ENCODE measurements at regions not wholly inside any gene's neighbourhood (a gene's known extent, or its start where the extent isn't known, plus 50 kb on each side); places are given as distances from the start of the nearest gene placed in this dataset.
"Not testable (repeated sequence)": the region's sequence is repeated elsewhere in the genome, so short reads cannot be mapped to it uniquely, and the experiment has no call there.

DNA sequence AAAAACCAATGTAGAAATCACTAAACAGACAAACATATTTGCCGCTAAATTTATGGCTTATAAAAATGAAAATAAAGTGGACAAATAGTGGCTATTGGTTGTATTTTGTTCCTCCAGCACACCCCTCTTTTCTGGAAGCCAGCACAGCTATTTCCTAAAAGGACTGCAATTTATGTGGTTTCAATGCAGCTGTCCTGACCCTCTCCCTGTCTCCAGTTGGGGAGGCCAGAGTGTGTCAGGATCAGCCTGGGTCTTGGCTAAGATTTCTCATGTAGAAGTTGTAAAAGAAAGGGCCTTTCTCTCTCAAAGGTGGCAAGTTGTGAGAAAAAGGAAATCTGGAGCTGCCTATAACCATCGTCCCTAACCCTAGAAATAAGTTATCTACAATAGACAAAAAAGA is 165.6 kb downstream of the ALDH8A1 start:
- DNase-seq (ENCODE audit: low read depth), result no peak

DNA sequence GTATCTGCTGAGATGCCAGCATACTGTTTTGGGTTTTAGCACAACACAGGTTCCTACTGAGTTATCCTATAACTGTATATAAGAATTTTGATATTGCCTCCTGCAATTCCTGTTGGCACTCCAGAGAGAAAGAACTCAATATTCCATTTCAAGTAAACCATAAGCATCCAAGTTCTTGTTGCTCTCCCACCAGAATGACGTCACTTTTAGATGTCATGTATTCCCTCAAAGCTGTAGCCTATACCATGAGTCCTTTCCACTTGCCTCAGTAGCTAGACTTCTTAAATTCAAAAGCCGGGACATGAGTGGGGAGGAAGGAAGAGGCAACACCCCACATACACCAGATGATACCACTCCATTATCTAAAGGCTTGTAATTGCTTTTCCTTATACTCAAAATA is 171.5 kb downstream of the ALDH8A1 start:
- DNase-seq (ENCODE audit: low read depth), result no peak

DNA sequence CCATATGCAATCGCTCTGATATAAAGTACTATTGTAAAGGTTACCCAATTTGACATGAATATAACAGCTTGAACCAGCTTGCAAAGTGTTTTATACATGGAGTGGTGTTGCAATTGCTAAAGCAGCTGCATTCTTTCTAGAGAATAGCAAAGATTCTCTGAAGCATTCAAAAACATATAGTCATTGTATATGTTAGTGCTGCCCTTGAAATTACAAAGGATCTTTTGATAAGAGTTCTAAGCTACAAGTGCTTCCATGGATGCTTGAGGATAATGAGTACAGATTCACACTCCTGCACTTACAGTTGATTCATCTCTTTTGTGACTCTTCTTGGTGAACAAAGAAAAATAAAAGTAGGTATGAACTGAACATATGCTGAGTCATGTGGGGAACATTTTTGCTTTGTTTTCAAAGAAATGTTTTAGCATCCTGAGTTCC is 175.7 kb downstream of the ALDH8A1 start:
- DNase-seq (ENCODE audit: low read depth), result no peak

DNA sequence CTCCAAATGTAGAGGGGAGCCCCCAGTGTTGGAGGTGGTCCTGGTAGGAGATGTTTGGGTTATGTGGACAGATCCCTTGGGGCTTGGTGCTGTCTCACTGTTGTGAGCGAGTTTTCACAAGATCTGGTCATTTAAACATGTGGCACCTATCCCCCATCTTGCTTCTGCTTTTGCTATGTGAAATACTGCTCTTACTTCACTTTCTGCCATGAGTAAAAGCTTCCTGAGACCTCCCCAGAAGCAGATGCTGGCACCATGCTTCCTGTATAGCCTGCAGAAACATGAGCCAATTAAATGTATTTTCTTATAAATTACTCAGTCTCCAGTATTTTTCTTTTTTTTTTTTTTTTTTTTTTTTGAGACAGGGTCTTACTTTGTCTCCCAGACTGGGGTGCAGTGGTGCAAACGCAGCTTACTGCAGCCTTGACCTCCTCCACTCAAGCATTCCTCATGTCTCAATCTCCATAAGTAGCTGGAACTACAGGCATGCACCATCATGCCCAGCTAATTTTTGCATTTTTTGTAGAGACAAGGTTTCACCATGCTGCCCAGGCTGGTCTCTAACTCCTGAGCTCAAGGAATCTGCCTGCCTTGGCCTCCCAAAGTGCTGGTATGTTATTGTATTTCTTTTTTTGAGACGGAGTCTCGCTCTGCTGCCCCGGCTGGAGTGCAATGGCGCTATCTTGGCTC is 177.1 kb downstream of the ALDH8A1 start:
- DNase-seq (ENCODE audit: low read depth), result no peak

DNA sequence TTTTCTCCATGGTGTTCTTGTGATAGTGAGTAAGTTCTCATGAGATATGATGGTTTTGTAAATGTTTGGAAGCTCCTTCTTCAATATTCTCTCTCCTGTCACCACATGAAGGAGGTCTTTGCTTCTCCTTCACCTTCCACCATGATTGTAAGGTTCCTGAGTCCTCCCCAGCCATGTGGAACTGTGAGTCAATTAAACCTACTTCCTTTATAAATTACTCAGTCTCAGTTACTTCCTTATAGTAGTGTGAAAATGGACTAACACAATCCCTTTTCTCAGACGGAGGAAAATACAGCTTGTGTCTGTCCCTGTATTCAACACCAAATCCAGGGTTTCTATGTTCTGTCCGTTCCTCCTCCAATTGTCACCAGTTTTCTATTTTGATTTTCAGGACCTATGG is 181.0 kb downstream of the ALDH8A1 start:
- no peak for DNase-seq (ENCODE audit: low read depth)

DNA sequence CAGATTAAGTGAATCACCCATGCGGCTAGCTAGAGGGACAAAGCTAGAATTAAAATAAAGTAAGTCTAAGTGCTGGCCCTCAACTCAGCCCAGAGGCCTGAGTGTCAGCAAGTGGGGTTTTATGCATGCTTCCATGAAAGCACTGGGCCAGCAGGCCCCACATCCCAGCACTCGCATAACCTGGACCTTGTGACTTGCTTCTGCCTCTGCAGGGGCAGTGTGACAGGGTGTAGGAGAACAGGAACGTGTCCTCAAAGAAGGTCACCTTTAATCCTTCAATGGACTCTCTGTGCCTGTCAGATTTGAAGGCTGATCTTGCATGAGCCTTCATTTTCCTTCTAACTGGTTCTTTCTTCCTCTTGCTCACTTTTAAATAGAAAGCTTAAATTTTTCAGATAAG is 183.4 kb downstream of the ALDH8A1 start:
- no peak for DNase-seq (ENCODE audit: low read depth)

DNA sequence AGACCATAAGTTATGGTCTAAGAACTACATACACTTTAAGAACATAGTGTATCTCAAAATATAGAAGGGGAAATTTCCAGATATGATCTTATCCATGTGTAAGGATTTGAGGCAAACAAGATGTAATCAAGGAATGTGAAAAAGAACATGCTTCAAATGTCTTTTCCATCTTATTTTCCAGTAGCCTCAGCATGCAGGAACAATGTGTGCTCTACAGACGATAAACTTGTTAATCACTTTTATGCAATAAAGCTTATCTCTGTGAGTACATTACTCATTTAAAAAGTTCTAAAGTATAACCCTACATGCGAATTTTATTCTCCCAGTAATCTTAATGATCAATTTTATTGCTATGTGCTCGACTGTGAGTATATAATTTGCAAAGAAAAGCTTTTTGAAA is 185.2 kb downstream of the ALDH8A1 start:
- no peak for DNase-seq (ENCODE audit: low read depth)

DNA sequence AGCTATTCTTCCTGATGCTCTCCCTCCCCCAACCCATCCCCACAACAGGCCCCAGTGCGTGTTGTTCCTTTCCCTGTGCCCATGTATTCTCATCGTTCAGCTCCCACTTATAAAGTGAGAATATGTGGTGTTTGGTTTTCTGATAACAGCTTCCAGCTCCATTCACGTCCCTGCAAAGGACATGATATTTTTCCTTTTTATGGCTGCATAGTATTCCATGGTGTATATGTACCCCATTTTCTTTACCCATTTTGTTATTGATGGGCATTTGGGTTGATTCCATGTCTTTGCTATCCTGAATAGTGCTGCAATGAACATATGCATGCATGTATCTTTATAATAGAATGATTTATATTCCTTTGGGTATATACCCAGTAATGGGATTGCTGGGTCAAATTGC is 186.3 kb downstream of the ALDH8A1 start:
- DNase-seq (ENCODE audit: low read depth), result not testable (repeated sequence)

DNA sequence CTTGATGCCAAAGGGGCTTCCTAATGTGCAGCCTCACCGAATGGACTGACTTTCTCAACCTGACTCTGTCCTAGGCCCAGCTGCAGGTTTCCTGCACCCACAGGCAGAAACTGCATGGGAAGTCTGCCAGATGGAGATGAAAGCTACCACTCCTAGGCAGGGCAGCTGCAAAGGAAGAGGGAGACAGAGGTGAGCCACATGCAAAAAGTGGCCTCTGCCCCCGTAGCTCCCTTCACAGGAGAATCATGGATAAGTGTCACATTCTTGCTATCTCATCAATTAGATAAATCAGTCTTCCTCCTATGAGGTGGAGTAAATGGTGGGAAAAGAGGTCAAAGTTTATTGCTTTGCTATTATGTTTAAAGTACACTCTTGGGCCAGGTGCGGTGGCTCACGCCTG is 191.3 kb downstream of the ALDH8A1 start:
- no peak for DNase-seq (ENCODE audit: low read depth)

DNA sequence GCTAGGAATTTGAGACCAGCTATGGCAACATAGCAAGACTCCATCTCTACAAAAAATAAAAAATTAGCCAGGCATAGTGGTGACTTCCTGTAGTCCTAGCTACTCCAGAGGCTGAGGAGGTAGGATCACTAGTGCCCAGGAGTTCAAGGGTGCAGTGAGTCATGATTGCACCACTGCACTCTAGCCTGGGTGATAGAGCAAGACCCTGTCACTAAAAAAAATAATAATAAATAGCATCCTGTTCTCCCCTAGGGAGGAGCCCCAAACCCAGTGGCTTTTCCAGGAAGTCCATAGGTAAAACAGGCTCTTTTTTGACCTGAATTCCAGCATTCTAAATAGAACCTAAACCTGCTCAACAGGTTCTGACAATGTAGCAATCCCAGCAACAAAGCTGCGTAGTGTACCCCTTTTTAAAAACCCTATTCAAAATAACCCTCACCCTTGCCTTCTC is 192.0 kb downstream of the ALDH8A1 start:
- DNase-seq (ENCODE audit: low read depth), result no peak

DNA sequence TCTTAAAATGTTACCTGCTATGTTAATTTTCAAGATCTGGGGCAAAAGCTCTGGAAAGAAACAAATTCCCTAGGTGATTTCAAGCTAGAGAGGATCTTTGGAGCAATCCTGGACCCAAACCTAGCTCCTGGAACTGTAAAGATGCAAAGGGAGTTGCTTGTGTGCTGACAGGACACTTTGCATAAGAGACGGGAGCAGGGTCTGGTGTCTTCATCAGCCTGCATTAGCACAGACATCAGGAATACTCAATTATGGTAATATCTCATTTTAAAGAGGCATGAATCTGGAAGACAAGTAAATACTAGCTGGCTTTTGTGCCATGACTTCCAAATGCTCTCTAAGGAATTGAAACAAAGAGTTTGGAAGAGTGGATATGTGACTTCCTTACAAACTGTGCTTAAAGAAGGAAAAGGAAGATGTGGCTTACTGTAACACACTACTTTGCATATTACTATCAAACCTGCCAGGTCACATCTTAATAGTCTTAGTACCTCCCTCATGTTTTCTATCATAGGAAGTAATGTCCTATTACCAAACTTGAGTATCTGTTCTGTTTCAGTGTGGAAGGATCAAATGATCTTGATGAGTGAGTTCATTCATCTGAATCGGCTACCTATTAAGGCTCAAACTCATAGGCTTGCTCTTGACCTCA is 193.4 kb downstream of the ALDH8A1 start:
- no peak for DNase-seq (ENCODE audit: low read depth)

DNA sequence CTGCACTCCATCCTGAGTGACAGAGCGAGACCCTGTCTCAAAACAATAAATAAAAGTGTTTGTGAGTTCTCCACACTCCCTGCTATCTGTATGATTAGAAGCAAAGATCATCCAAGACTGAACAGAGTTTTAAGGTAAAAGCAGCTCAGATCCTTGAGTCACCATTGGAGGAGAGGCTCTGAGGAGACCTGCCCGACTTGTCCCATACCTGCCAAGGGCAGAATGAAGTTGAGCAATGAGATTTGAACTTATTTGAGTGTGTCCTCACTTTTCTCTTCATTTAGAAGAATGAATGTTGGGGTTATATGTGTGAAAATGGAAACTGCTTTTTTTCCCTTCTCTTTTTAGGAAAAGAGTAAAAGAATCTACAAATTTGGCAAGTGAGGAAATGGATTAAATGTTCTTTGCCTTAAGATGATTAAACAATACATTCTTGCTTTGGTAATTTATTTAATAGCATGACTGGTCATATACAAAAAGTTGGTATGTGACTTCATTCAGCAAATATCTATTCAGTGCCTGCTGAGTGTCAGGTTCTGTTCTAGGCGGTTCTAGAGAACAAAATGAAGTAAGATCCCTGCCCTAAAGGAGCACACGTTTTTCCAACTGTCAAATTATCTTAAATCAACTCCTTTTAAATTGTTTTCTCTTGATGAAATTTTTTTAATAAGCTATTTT is 195.7 kb downstream of the ALDH8A1 start:
- no peak for DNase-seq (ENCODE audit: low read depth)

DNA sequence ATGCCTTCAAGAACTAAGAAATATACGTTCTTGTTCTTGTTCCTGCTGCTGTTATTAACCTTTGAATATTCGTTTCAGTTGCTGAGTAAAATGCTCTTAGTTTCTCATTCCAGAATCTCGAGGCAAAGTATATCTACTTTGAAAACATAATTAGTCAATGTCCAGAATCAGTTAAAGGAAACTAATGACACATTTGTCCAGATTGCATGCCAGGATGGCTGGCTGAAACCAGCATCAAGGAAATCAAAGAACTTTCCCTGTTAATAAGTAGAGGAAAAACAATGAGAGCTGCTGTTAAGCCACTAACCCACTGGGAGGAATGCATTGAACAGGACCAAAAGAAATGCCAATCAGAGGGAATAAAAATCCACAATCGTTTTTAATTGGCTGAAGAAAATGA is 196.9 kb downstream of the ALDH8A1 start:
- DNase-seq (ENCODE audit: low read depth), result no peak

DNA sequence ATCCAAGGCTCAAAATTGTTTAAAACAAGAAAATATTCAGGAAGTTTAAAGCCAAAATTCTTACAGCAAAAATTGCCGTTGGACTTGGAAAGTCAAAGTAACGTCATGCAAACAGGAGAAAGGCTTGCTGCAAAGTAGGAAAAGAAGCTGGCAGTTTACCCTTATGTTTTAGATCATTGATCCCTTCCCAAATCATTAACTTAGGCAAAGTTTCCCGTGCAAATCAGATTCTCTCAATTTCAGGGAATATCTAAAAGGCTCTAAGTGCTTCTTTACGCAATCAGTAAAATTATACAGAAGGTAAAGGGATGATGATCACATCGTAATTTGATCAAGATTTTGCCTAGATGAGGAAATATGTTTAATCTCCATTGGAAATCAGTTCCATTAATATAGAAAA is 197.5 kb downstream of the ALDH8A1 start:
- no peak for DNase-seq (ENCODE audit: low read depth)

DNA sequence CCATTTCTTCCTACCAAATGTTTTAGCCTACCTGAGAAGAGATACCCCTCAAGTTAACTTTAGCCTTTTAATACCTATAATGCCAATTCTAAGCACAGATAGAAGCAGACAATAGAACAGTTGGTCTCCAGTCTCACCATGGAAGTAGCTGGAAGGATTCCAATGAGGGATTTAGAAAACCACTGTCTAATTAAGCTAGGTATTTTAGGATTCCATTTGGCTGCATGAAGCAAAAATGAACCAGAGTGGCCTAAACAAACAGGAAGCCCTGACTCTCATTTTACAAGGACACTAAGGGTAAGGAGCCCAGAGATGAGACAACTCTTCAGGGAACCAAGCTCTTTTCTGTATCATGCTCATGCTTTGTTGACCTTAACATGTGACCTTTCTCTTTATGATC is 199.2 kb downstream of the ALDH8A1 start:
- no peak for DNase-seq (ENCODE audit: low read depth)

DNA sequence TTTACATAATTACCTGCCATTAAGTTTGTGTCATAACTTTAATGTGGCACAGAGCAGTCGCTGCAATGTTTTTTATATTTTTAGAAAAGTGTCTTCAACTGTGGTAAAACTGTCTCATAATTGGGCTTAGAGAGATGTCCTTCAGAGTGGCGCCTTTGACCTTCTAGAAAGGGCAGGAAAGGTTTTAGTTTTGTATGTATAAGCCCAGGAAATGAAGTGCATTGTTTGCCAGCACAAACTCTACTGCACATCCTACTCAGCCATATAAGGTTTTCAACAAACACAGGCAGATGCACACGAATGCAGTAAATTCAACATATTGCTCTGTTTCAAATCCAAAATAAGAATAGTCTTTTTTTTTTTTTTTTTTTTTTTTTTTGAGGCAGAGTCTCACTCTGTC is 201.4 kb downstream of the ALDH8A1 start:
- no peak for DNase-seq (ENCODE audit: low read depth)

DNA sequence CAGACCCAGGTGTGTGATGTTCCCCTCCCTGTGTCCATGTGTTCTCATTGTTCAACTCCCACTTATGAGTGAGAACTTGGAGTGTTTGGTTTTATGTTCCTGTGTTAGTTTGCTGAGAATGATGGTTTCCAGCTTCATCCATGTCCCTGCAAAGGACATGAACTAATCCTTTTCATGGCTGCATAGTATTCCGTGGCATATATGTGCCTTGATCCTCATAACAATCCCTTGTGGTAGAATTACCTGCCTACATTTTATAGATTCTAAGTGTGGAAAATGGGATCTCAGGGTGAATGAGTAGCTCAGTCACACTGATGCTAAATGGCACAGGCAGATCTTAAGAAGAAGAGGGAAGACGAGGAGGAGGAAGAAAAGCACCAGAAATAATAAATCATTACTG is 202.7 kb downstream of the ALDH8A1 start:
- DNase-seq (ENCODE audit: low read depth), result not testable (repeated sequence)

DNA sequence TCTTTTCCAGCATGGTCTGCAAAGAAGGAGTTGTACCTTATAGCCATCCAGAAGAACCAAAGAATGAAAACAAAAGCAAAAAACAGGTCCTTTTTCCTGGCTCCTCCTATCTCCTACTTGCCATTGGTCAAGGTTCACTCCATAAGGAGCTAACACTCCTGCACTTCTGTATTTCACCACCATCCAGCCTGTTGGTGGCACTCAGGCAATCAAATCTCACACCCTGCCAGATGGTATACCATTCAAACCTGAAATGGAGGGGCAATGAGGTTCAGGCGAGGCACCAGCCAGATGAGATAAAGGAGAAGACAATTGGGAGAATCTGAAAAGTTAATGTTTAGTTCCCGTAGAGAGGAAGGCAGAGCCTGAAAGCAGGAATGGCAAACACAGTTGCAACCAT is 203.8 kb downstream of the ALDH8A1 start:
- no peak for DNase-seq (ENCODE audit: low read depth)

DNA sequence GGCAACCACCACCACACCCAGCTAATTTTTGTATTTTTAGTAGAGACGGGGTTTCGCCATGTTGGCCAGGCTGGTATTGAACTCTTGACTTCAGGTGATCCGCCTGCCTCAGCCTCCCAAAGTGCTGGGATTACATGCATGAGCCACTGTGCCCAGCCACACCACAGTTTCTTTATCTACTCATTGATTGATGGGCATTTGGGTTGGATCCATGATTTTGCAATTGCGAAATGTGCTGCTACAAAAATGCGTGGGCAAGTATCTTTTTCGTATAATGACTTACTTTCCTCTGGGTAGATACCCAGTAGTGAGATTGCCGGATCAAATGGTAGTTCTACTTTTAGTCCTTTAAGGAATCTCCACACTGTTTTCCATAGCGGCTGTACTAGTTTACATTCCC is 204.7 kb downstream of the ALDH8A1 start:
- DNase-seq (ENCODE audit: low read depth), result not testable (repeated sequence)

DNA sequence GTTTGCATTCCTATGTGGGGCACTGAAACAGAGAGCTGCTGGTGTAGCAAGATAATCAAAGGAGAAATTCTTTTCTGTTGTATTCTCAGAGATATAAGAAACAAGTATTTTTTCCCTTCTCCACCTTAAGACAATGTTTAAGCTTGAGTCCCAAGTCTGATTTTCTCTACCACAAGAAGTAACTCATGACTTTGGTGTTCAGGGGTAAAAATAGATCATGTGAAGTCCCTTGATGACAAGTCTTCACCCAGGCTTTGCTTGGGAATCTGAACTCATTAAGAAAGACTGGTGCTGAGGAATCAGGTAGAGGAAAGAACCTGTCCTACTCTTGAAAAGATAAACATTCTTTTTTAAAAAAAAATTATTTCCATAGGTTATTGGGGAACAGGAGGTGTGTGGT is 205.6 kb downstream of the ALDH8A1 start:
- no peak for DNase-seq (ENCODE audit: low read depth)

DNA sequence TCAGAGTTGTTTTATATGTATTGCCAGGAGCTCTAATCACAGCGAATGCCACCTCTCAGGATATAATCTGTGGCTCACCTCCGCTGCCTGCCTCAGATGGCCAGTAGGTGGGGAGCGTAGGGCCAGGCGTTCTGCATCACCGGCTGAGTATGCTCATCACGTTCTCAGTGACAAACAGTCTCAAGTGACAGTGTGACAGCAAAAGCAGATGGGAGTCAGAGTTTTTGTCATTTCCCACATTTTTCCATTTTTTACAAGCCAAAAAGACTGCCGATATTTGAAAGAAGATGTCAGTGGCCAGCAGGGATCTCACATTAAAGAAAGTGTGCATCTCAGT is 208.7 kb downstream of the ALDH8A1 start:
- DNase-seq (ENCODE audit: low read depth), result no peak

DNA sequence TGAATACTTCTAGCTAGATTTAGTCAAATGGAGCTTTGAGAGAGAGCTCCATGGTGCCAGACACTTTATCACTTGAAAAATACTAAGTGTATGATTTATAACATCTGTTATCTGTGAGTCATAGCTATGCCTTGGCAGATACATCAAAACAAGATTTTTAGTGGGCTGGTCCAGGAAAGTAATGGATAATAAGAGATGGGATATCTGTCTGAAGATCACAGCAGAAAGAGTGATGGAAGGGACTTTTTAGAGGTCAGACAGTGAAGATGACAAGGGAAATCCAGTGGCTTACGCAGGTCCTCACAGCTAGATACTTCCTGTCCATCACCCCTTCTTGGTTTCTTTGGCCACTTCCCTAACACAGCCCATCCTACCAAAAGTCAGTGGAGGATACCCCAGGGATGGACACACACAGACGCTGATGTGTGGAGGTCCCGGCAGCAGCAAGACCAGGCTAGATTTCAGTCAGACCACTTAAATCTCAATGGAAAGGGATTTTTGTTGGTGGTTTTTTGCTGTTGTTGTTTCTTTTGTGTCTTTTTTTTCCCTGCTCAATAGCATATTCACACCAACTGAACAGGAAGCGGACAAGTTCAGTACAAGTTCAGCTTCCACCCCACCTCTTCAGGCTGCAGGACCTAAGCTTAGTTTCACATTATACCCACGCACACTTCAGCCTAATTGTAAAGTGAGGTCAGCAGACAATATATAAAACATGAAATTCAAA is 209.3 kb downstream of the ALDH8A1 start:
- DNase-seq (ENCODE audit: low read depth), result no peak

DNA sequence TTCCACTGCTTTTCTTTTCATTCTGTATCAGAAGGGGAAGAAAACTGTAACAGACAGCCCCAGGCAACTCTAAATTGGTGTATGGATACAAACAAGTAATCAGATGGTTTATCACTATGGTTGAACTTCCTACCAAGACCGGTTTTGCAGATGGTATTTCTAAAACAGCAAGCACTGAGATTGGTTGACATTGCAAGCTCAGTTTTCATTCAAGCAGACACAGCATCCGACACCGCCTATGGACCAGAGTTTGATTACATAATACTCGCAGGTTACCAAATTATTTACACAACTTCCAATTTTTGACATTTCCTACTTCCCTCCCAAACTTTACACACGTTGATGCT is 209.9 kb downstream of the ALDH8A1 start:
- no peak for DNase-seq (ENCODE audit: low read depth)
